ENCODE measurements at regions not wholly inside any gene's neighbourhood (a gene's known extent, or its start where the extent isn't known, plus 50 kb on each side); places are given as distances from the start of the nearest gene placed in this dataset.

DNA sequence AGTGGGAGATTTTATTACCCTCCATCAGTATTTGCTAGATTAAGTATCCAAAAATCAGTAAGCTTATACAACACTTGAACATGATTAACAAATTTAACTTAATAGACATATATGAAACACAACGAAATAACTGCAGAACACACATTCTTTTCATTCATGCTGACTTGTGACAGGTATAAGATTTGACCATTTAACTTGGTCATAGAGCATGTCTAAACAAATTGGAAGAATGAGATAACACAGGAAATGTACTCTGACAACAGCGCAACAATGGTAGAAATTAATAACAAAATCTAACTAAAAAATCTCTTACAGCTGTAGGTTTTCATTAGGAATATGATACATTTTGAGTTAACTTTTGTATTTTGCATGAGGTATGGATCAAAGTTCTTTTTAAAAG lies 62.4 kb upstream of the TTLL7 start:
- H3F3A ChIP-seq (replicated peaks; ENCODE audit: insufficient read depth), result no peaks in the 10 kb centered on the region
- 0 out of 2 replicates have a peak, but pooled peaks cover 4% of the 10 kb centered on the region for H3K9me3 ChIP-seq
- no peaks in the 10 kb centered on the region for H4K20me1 ChIP-seq (ENCODE audit: insufficient read depth)
- ChIA-PET POLR2A (no interaction called here), CTCF (interaction anchor here (1.0 to 1.6 kb wide), 2 partner anchors 12 to 97 kb away, joined by 3 read pairs; no protein-coding TSS in a partner anchor)
- H3K4me3 ChIP-seq (ENCODE audit: low read depth in 2 of 2, low read length in 1 of 2), result no peak overlapping the region
- no peaks in the 10 kb centered on the region for H3K79me2 ChIP-seq (ENCODE audit: insufficient read depth)
- no peaks in the 10 kb centered on the region for H3K36me3 ChIP-seq (replicated peaks in 1 of 2; ENCODE audit: control insufficient read depth in 1 of 2, insufficient read depth in 2 of 2, low read length in 1 of 2)
- WGBS (ENCODE audit: low lambda C conversion rate), result 66% methylated on average over 2 of the region's 2 CpGs
- H3K4me1 ChIP-seq (ENCODE audit: control insufficient read depth in 1 of 2, insufficient read depth in 2 of 2, low read depth in 1 of 2, low read length in 1 of 2), result no peaks in the 10 kb centered on the region
- TF ChIP-seq RFX5 (IDR thresholded peaks at IDR 0.05; ENCODE audit: low read length), result no peak
- no peak for TF ChIP-seq RAD21 (IDR thresholded peaks at IDR 0.05; ENCODE audit: low read length)
- TF ChIP-seq RCOR1 (IDR thresholded peaks at IDR 0.05; ENCODE audit: low read length), result no peak
- no peak for TF ChIP-seq FOXM1 (IDR thresholded peaks at IDR 0.05; ENCODE audit: low read depth)
- TF ChIP-seq, protein P1, sequence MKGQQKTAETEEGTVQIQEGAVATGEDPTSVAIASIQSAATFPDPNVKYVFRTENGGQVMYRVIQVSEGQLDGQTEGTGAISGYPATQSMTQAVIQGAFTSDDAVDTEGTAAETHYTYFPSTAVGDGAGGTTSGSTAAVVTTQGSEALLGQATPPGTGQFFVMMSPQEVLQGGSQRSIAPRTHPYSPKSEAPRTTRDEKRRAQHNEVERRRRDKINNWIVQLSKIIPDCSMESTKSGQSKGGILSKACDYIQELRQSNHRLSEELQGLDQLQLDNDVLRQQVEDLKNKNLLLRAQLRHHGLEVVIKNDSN (IDR thresholded peaks at IDR 0.05; ENCODE audit: borderline replicate concordance, low read depth), result no peak
- no peak for TF ChIP-seq ELF1 (IDR thresholded peaks at IDR 0.05)
- TF ChIP-seq, protein P2, sequence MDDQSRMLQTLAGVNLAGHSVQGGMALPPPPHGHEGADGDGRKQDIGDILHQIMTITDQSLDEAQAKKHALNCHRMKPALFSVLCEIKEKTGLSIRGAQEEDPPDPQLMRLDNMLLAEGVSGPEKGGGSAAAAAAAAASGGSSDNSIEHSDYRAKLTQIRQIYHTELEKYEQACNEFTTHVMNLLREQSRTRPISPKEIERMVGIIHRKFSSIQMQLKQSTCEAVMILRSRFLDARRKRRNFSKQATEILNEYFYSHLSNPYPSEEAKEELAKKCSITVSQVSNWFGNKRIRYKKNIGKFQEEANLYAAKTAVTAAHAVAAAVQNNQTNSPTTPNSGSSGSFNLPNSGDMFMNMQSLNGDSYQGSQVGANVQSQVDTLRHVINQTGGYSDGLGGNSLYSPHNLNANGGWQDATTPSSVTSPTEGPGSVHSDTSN (IDR thresholded peaks at IDR 0.05), result no peak
- no peak for TF ChIP-seq GABPA (IDR thresholded peaks at IDR 0.05; ENCODE audit: low read depth)
- no peak for TF ChIP-seq TCF12 (IDR thresholded peaks at IDR 0.05)
- TF ChIP-seq YY1 (IDR thresholded peaks at IDR 0.05; ENCODE audit: low read depth), result no peak
- TF ChIP-seq CHD2 (IDR thresholded peaks at IDR 0.05; ENCODE audit: low read length, partially characterized antibody), result no peak
- TF ChIP-seq, protein P3, sequence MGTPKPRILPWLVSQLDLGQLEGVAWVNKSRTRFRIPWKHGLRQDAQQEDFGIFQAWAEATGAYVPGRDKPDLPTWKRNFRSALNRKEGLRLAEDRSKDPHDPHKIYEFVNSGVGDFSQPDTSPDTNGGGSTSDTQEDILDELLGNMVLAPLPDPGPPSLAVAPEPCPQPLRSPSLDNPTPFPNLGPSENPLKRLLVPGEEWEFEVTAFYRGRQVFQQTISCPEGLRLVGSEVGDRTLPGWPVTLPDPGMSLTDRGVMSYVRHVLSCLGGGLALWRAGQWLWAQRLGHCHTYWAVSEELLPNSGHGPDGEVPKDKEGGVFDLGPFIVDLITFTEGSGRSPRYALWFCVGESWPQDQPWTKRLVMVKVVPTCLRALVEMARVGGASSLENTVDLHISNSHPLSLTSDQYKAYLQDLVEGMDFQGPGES (IDR thresholded peaks at IDR 0.05; ENCODE audit: low read depth, low read length), result no peak
- TF ChIP-seq POLR2AphosphoS5 (IDR thresholded peaks at IDR 0.05; ENCODE audit: low read depth, low read length), result no peak
- TF ChIP-seq, protein P4, sequence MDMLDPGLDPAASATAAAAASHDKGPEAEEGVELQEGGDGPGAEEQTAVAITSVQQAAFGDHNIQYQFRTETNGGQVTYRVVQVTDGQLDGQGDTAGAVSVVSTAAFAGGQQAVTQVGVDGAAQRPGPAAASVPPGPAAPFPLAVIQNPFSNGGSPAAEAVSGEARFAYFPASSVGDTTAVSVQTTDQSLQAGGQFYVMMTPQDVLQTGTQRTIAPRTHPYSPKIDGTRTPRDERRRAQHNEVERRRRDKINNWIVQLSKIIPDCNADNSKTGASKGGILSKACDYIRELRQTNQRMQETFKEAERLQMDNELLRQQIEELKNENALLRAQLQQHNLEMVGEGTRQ (IDR thresholded peaks at IDR 0.05; ENCODE audit: borderline replicate concordance, low read depth, low read length), result no peak
- TF ChIP-seq, protein P5, sequence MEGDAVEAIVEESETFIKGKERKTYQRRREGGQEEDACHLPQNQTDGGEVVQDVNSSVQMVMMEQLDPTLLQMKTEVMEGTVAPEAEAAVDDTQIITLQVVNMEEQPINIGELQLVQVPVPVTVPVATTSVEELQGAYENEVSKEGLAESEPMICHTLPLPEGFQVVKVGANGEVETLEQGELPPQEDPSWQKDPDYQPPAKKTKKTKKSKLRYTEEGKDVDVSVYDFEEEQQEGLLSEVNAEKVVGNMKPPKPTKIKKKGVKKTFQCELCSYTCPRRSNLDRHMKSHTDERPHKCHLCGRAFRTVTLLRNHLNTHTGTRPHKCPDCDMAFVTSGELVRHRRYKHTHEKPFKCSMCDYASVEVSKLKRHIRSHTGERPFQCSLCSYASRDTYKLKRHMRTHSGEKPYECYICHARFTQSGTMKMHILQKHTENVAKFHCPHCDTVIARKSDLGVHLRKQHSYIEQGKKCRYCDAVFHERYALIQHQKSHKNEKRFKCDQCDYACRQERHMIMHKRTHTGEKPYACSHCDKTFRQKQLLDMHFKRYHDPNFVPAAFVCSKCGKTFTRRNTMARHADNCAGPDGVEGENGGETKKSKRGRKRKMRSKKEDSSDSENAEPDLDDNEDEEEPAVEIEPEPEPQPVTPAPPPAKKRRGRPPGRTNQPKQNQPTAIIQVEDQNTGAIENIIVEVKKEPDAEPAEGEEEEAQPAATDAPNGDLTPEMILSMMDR (IDR thresholded peaks at IDR 0.05), result no peak
- no peak overlapping the region for H2AFZ ChIP-seq (ENCODE audit: low read depth)
- H3K9ac ChIP-seq, result no peak overlapping the region
- DNase-seq, result no peak
- H3K27me3 ChIP-seq (ENCODE audit: insufficient read depth), result no peaks in the 10 kb centered on the region
- H3K9me2 ChIP-seq, result no peaks in the 10 kb centered on the region; the same call in 1 of the 2 replicates
- no peak overlapping the region for H3K4me2 ChIP-seq
- H3K27ac ChIP-seq (ENCODE audit: low read depth in 2 of 2, low read length in 1 of 2), result no peak overlapping the region
